GM12878 (cell line): ENCODE measurements at regions not wholly inside any gene's neighbourhood (a gene's known extent, or its start where the extent isn't known, plus 50 kb on each side); places are given as distances from the start of the nearest gene placed in this dataset.

Source experiments
- ATAC-seq: fragments of 200-7000 bp; cut with Tn5 transposase; 3 replicates; pipeline ENCODE4 v1.9.1; 2020; ENCODE audit warnings: mild to moderate bottlenecking, moderate library complexity
- BruUV-seq: library from RNA; stranded (reverse); fragments of 400-500 nt; replicated peaks from 2 replicates; lab custom pipeline; 2021; lab: Mats Ljungman, UMichigan
- CTCF ChIA-PET: fragments of 300-600 bp; sonication (Branson Sonifier 250); formaldehyde crosslinking; extraction: SDS; loops from one replicate; lab custom pipeline; 2021; ENCODE audit warnings: inconsistent platforms; lab: Yijun Ruan, JAX
- POLR2A ChIA-PET: fragments of 350-600 bp; formaldehyde crosslinking; extraction: SDS; loops from one replicate; lab custom pipeline; 2021; ENCODE audit warnings: inconsistent platforms; lab: Charles Lee
- RAD21 ChIA-PET: fragments of 300-600 bp; sonication (Branson Sonifier 250); formaldehyde crosslinking; loops from one replicate; lab custom pipeline; 2023; ENCODE audit warnings: antibody characterized with exemption; ENCODE audit not compliant: unreplicated experiment; lab: Charles Lee
- SMC1A ChIA-PET: fragments of 300-600 bp; sonication (Branson Sonifier 250); formaldehyde crosslinking; loops from one replicate; lab custom pipeline; 2023; ENCODE audit not compliant: unreplicated experiment, uncharacterized antibody; lab: Charles Lee
- DNase-seq: peaks from one replicate; pipeline ENCODE4 v3.0.0-alpha.2; 2011; ENCODE audit warnings: low read depth, low spot score
- FAIRE-seq: peaks from 3 replicates; lab custom pipeline; 2011; peaks lifted over from hg19 to GRCh38; lab: Jason Lieb, UNC
- H2AFZ ChIP-seq: 2 replicates; pipeline ENCODE4 v1.6.0; 2011; ENCODE audit warnings: low read depth, low read length, control low read depth; ENCODE audit not compliant: control insufficient read depth
- H3K27ac ChIP-seq: 2 replicates; pipeline ENCODE4 v1.5.1; 2011; ENCODE audit warnings: control low read depth; ENCODE audit not compliant: control insufficient read depth, insufficient read depth
- H3K27me3 ChIP-seq, 2 experiments: replicated peaks in 1 of 2; 2 replicates each; pipeline versions ENCODE4 v1.6.0 to v1.6.1; 2011; ENCODE audit warnings: low read length in 1 of 2; ENCODE audit not compliant: control insufficient read depth in 2 of 2, insufficient read depth in 2 of 2
- H3K36me3 ChIP-seq, 2 experiments: 2 replicates each; pipeline ENCODE4 v1.5.1; 2011; ENCODE audit warnings: low read length in 1 of 2; ENCODE audit not compliant: control insufficient read depth in 2 of 2, insufficient read depth in 2 of 2
- H3K4me1 ChIP-seq: 2 replicates; pipeline ENCODE4 v1.6.1; 2011; ENCODE audit warnings: mild to moderate bottlenecking, low read length, moderate library complexity, mixed read lengths; ENCODE audit not compliant: control insufficient read depth, insufficient read depth
- H3K4me2 ChIP-seq: 2 replicates; pipeline ENCODE4 v1.6.0; 2011; ENCODE audit warnings: control low read depth; ENCODE audit not compliant: control insufficient read depth, insufficient read depth
- H3K4me3 ChIP-seq: fragments of 200-600 bp; sonication (generic); 2 replicates; pipeline ENCODE4 v1.5.1; 2016
- H3K79me2 ChIP-seq: 2 replicates; pipeline ENCODE4 v1.6.0; 2011; ENCODE audit warnings: low read length; ENCODE audit not compliant: control insufficient read depth, insufficient read depth
- H3K9ac ChIP-seq: 2 replicates; pipeline ENCODE4 v1.8.0; 2011; ENCODE audit warnings: low read length, control low read depth, mixed read lengths; ENCODE audit not compliant: control insufficient read depth, insufficient read depth
- H3K9me3 ChIP-seq: replicated peaks from 3 replicates; pipeline ENCODE4 v1.5.1; 2011; ENCODE audit warnings: mild to moderate bottlenecking, low read length; ENCODE audit not compliant: control insufficient read depth, insufficient read depth
- H4K20me1 ChIP-seq: 2 replicates; pipeline ENCODE4 v1.6.0; 2011; ENCODE audit not compliant: control insufficient read depth, insufficient read depth
- CHD2 ChIP-seq: IDR thresholded peaks from 2 replicates; pipeline ENCODE4 v1.6.1; 2011; ENCODE audit warnings: low read depth, low read length, improper control_type of control experiment, borderline replicate concordance
- CREM ChIP-seq: IDR thresholded peaks from 2 replicates; pipeline ENCODE4 v1.6.1; 2014; ENCODE audit warnings: antibody characterized with exemption, low read depth
- DPF2 ChIP-seq: fragments of 450-650 bp; IDR thresholded peaks from 2 replicates; pipeline ENCODE4 v1.6.1; 2017; ENCODE audit warnings: mild to moderate bottlenecking
- GATAD2B ChIP-seq: fragments of 450-650 bp; conservative IDR thresholded peaks from 2 replicates; pipeline ENCODE4 v1.6.1; 2017; ENCODE audit warnings: low read depth, mild to moderate bottlenecking, moderate library complexity
- HCFC1 ChIP-seq: fragments of 150-350 bp; IDR thresholded peaks from 2 replicates; pipeline ENCODE4 v1.6.1; 2014; ENCODE audit warnings: low read length
- MEF2B ChIP-seq: fragments of 450-650 bp; IDR thresholded peaks from 2 replicates; pipeline ENCODE4 v1.6.1; 2018; ENCODE audit warnings: mild to moderate bottlenecking, moderate library complexity; ENCODE audit not compliant: partially characterized antibody, poor library complexity, severe bottlenecking
- NR2F1 ChIP-seq: fragments of 450-650 bp; conservative IDR thresholded peaks from 2 replicates; pipeline ENCODE4 v1.6.1; 2017; ENCODE audit warnings: mild to moderate bottlenecking
- PML ChIP-seq: IDR thresholded peaks from 2 replicates; pipeline ENCODE4 v1.6.1; 2012; ENCODE audit warnings: low read length, inconsistent platforms
- POLR2AphosphoS2 ChIP-seq: IDR thresholded peaks from 2 replicates; pipeline ENCODE4 v1.6.1; 2011; ENCODE audit warnings: low read depth, mild to moderate bottlenecking, low read length, improper control_type of control experiment, moderate library complexity
- SPI1 ChIP-seq: IDR thresholded peaks from 2 replicates; pipeline ENCODE4 v1.6.1; 2011; ENCODE audit warnings: low read depth, mild to moderate bottlenecking, low read length, moderate library complexity, borderline replicate concordance; ENCODE audit not compliant: insufficient read depth
- ZNF622 ChIP-seq: fragments of 450-650 bp; IDR thresholded peaks from 2 replicates; pipeline ENCODE4 v1.6.1; 2017; ENCODE audit warnings: mild to moderate bottlenecking, inconsistent platforms
- WGBS: methylation state at CpG from one replicate; pipeline ENCODE4 v1.1.6; 2016; ENCODE audit warnings: low lambda C conversion rate; ENCODE audit not compliant: insufficient replicate concordance, insufficient coverage; ENCODE audit errors: missing lambda C conversion rate; 5-methylcytosine and 5-hydroxymethylcytosine counted together
- in situ Hi-C: fragments of 300-500 bp; cut with MboI; formaldehyde crosslinking; loops from 9 replicates; pipeline ENCODE4 v1.14.3; 2018; ENCODE audit warnings: mixed read lengths
- intact Hi-C: fragments of 100-400 bp; cut with micrococcal nuclease; formaldehyde crosslinking; loops from one replicate; pipeline ENCODE4 v1.14.2; 2022; ENCODE audit not compliant: unreplicated experiment
- TF ChIP-seq, protein P1 (sequence below): fragments of 450-650 bp; formaldehyde crosslinking; IDR thresholded peaks from 2 replicates; pipeline ENCODE4 v1.5.0; 2022; ENCODE audit warnings: mild to moderate bottlenecking, missing genetic modification characterization
- TF ChIP-seq, protein P2 (sequence below): fragments of 450-650 bp; conservative IDR thresholded peaks from 2 replicates; pipeline ENCODE4 v1.6.1; 2017; ENCODE audit warnings: mild to moderate bottlenecking, moderate library complexity
- TF ChIP-seq, protein P3 (sequence below): fragments of 450-650 bp; IDR thresholded peaks from 2 replicates; pipeline ENCODE4 v1.6.1; 2014; ENCODE audit warnings: mild to moderate bottlenecking
- TF ChIP-seq, protein P4 (sequence below): fragments of 450-650 bp; IDR thresholded peaks from 2 replicates; pipeline ENCODE4 v1.6.1; 2017; ENCODE audit warnings: mild to moderate bottlenecking, low read depth, inconsistent platforms; ENCODE audit not compliant: poor library complexity, severe bottlenecking

DNA sequence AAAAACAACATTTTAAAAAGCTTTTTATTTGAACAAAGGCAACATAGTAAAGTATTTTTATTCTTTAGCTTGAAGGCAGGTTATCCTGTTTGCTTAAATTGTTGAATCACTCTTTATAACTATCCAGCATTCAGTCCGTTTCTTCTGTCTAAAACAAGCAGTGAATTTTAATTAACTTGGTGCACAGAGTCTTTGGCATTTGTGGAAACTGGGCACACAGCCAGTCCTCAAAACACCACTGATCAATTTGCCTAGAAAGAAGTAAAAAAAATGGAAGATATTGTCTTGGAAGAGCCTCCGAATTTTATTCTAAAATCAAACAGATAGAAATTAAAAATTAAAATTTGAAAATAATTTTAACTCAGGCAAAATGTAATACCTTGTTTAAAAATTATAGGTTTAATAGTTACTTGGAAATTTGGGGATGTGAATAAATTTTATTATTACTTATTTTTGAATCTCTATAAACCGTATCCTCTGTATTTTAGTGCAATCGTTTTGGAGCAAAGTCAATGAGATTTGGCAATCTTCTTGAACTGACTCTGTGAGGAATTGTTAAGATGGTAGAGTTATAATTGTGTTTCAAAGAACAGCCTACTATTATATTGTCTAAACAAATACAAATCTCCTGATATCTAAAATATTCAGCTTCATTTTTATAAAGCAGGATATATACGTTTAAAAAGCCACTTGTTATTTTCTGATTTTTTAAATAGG is 927.0 kb downstream of the SLC16A7 start (continued):
- TF ChIP-seq, protein P1, sequence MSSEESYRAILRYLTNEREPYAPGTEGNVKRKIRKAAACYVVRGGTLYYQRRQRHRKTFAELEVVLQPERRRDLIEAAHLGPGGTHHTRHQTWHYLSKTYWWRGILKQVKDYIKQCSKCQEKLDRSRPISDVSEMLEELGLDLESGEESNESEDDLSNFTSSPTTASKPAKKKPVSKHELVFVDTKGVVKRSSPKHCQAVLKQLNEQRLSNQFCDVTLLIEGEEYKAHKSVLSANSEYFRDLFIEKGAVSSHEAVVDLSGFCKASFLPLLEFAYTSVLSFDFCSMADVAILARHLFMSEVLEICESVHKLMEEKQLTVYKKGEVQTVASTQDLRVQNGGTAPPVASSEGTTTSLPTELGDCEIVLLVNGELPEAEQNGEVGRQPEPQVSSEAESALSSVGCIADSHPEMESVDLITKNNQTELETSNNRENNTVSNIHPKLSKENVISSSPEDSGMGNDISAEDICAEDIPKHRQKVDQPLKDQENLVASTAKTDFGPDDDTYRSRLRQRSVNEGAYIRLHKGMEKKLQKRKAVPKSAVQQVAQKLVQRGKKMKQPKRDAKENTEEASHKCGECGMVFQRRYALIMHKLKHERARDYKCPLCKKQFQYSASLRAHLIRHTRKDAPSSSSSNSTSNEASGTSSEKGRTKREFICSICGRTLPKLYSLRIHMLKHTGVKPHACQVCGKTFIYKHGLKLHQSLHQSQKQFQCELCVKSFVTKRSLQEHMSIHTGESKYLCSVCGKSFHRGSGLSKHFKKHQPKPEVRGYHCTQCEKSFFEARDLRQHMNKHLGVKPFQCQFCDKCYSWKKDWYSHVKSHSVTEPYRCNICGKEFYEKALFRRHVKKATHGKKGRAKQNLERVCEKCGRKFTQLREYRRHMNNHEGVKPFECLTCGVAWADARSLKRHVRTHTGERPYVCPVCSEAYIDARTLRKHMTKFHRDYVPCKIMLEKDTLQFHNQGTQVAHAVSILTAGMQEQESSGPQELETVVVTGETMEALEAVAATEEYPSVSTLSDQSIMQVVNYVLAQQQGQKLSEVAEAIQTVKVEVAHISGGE (CRISPR knock-in tag): no peak
- TF ChIP-seq CHD2 (no peak), NR2F1 (no peak), MEF2B (no peak), SPI1 (no peak), ZNF622 (no peak), DPF2 (no peak)

DNA sequence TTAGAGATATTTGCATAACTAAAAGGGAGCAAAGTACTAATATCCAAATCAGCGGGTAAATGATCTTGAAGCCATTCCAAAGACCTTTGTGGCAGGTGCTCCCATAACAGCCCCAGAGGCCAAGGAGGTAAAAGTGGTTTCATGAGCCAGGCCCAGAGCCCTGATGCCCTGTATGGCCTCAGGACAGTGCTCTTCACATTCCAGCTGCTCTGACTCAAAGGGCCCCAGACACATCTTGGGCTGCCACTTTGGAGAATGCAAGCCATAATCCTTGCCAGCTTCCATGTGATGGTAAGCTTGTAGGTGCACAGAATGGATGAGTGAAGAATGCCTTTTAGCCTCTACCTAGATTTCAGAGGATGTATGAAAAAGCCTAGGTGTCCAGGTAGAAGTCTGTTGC is 933.4 kb downstream of the SLC16A7 start:
- Histone ChIP-seq H3K27me3 (no peaks in the 10 kb centered on the region), H3K36me3 (no peaks in the 10 kb centered on the region), H3K4me1 (no peaks in the 10 kb centered on the region), H3K9me3 (no peaks in the 10 kb centered on the region), H3K4me2 (no peak overlapping the region), H2AFZ (no peak overlapping the region), H4K20me1 (no peaks in the 10 kb centered on the region), H3K27ac (no peak overlapping the region), H3K9ac (no peak overlapping the region), H3K4me3 (no peak overlapping the region), H3K79me2 (no peaks in the 10 kb centered on the region)
- in situ Hi-C loops (no loop called here), intact Hi-C loops (no loop called here)
- 23% methylated on average over 1 of the region's 1 CpG for WGBS
- FAIRE-seq (no peak), ATAC-seq (no peak), DNase-seq (no peak)
- ChIA-PET POLR2A (no interaction called here), CTCF (no interaction called here), SMC1A (no interaction called here), RAD21 (no interaction called here)
- BruUV-seq: no TSS peak
- TF ChIP-seq, protein P2, sequence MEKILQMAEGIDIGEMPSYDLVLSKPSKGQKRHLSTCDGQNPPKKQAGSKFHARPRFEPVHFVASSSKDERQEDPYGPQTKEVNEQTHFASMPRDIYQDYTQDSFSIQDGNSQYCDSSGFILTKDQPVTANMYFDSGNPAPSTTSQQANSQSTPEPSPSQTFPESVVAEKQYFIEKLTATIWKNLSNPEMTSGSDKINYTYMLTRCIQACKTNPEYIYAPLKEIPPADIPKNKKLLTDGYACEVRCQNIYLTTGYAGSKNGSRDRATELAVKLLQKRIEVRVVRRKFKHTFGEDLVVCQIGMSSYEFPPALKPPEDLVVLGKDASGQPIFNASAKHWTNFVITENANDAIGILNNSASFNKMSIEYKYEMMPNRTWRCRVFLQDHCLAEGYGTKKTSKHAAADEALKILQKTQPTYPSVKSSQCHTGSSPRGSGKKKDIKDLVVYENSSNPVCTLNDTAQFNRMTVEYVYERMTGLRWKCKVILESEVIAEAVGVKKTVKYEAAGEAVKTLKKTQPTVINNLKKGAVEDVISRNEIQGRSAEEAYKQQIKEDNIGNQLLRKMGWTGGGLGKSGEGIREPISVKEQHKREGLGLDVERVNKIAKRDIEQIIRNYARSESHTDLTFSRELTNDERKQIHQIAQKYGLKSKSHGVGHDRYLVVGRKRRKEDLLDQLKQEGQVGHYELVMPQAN: no peak
- no peak for TF ChIP-seq PML
- TF ChIP-seq, protein P3, sequence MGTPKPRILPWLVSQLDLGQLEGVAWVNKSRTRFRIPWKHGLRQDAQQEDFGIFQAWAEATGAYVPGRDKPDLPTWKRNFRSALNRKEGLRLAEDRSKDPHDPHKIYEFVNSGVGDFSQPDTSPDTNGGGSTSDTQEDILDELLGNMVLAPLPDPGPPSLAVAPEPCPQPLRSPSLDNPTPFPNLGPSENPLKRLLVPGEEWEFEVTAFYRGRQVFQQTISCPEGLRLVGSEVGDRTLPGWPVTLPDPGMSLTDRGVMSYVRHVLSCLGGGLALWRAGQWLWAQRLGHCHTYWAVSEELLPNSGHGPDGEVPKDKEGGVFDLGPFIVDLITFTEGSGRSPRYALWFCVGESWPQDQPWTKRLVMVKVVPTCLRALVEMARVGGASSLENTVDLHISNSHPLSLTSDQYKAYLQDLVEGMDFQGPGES: no peak
- TF ChIP-seq GATAD2B: no peak
- no peak for TF ChIP-seq CREM
- no peak for TF ChIP-seq POLR2AphosphoS2
- no peak for TF ChIP-seq ZNF622
- TF ChIP-seq, protein P4, sequence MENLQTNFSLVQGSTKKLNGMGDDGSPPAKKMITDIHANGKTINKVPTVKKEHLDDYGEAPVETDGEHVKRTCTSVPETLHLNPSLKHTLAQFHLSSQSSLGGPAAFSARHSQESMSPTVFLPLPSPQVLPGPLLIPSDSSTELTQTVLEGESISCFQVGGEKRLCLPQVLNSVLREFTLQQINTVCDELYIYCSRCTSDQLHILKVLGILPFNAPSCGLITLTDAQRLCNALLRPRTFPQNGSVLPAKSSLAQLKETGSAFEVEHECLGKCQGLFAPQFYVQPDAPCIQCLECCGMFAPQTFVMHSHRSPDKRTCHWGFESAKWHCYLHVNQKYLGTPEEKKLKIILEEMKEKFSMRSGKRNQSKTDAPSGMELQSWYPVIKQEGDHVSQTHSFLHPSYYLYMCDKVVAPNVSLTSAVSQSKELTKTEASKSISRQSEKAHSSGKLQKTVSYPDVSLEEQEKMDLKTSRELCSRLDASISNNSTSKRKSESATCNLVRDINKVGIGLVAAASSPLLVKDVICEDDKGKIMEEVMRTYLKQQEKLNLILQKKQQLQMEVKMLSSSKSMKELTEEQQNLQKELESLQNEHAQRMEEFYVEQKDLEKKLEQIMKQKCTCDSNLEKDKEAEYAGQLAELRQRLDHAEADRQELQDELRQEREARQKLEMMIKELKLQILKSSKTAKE: no peak
- no peak for TF ChIP-seq HCFC1
